ENCODE measurements at regions not wholly inside any gene's neighbourhood (a gene's known extent, or its start where the extent isn't known, plus 50 kb on each side); places are given as distances from the start of the nearest gene placed in this dataset.

- DNase-seq = no peak
- H3K27me3 Mint-ChIP-seq (ENCODE audit: low read depth, poor library complexity) = peaks cover 18% of the 10 kb centered on the region
- H3K36me3 Mint-ChIP-seq (ENCODE audit: low read depth) = no peaks in the 10 kb centered on the region
- TF ChIP-seq CTCF (IDR thresholded peaks at IDR 0.05) = no peak
- peaks cover 27% of the 10 kb centered on the region for H3K4me1 Mint-ChIP-seq
- no peak overlapping the region for H3K27ac Mint-ChIP-seq
- no peaks in the 10 kb centered on the region for H3K9me3 Mint-ChIP-seq
- no peak overlapping the region for H3K4me3 Mint-ChIP-seq
These were observed 142.1 kb upstream of the IPO9 start for GRCh38 chr1:201686714-201687455.

- Mint-ChIP-seq H3K36me3 (ENCODE audit: low read depth) (no peaks in the 10 kb centered on the region), H3K4me1 (peaks cover 26% of the 10 kb centered on the region), H3K9me3 (no peaks in the 10 kb centered on the region), H3K4me3 (no peak overlapping the region), H3K27me3 (ENCODE audit: low read depth, poor library complexity) (peaks cover 4% of the 10 kb centered on the region), H3K27ac (no peak overlapping the region)
- TF ChIP-seq CTCF (IDR thresholded peaks at IDR 0.05) = no peak
- no peak for DNase-seq
These were observed 140.4 kb upstream of the IPO9 start for GRCh38 chr1:201688514-201688913.

DNA sequence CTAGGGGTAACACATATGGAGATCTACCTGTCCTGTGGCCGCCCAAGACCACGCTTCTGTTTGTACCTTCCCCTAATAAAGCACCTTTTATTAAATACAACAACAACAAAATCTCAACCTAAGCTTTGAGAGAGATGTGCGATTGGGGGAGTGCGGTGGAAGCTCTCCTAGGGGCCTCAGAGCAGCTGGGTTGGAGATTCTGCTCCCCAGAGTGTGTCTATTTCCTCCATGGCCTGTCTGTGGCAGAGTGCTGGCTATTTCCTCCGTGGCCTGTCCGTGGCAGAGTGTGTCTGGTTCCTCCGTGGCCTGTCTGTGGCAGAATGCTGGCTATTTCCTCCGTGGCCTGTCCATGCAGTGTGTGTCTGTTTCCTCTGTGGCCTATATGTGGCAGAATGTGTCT is 139.3 kb upstream of the IPO9 start:
- no peak overlapping the region for H3K4me3 Mint-ChIP-seq
- H3K27ac Mint-ChIP-seq = no peak overlapping the region
- peaks cover 4% of the 10 kb centered on the region for H3K27me3 Mint-ChIP-seq (ENCODE audit: low read depth, poor library complexity)
- H3K36me3 Mint-ChIP-seq (ENCODE audit: low read depth) = no peaks in the 10 kb centered on the region
- H3K9me3 Mint-ChIP-seq = no peaks in the 10 kb centered on the region
- no peak for DNase-seq
- TF ChIP-seq CTCF (IDR thresholded peaks at IDR 0.05) = no peak
- peaks cover 20% of the 10 kb centered on the region for H3K4me1 Mint-ChIP-seq

DNA sequence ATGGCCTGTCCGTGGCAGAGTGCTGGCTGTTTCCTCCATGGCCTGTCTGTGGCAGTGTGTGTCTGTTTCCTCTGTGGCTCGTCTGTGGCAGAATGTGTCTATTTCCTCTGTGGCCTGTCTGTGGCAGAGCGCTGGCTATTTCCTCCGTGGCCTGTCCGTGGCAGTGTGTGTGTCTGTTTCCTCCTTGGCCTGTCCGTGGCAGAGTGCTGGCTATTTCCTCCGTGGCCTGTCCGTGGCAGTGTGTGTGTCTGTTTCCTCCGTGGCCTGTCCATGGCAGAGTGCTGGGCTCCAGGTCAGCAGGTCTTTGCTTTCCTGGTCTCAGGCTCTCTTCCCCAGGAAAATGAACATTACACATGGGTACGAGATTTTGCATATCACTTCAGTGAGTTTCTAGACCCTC is 138.4 kb upstream of the IPO9 start:
- no peaks in the 10 kb centered on the region for H3K36me3 Mint-ChIP-seq (ENCODE audit: low read depth)
- no peak overlapping the region for H3K4me3 Mint-ChIP-seq
- peaks cover 16% of the 10 kb centered on the region for H3K4me1 Mint-ChIP-seq
- H3K27ac Mint-ChIP-seq = no peak overlapping the region
- TF ChIP-seq CTCF (IDR thresholded peaks at IDR 0.05) = no peak
- DNase-seq = no peak
- peaks cover 4% of the 10 kb centered on the region for H3K27me3 Mint-ChIP-seq (ENCODE audit: low read depth, poor library complexity)
- H3K9me3 Mint-ChIP-seq = no peaks in the 10 kb centered on the region

- no peak for DNase-seq
- H3K4me1 Mint-ChIP-seq = peaks cover 2% of the 10 kb centered on the region
- H3K4me3 Mint-ChIP-seq = no peak overlapping the region
- H3K36me3 Mint-ChIP-seq (ENCODE audit: low read depth) = no peaks in the 10 kb centered on the region
- H3K9me3 Mint-ChIP-seq = no peaks in the 10 kb centered on the region
- no peak overlapping the region for H3K27ac Mint-ChIP-seq
- no peaks in the 10 kb centered on the region for H3K27me3 Mint-ChIP-seq (ENCODE audit: low read depth, poor library complexity)
- TF ChIP-seq CTCF (IDR thresholded peaks at IDR 0.05) = no peak
These were observed 137.0 kb upstream of the IPO9 start for GRCh38 chr1:201691716-201692554.

Measured in nephron progenitor cell (in vitro differentiated cells).